Hepatocyte (in vitro differentiated cells): ENCODE measurements at regions not wholly inside any gene's neighbourhood (a gene's known extent, or its start where the extent isn't known, plus 50 kb on each side); places are given as distances from the start of the nearest gene placed in this dataset.

Experiments used
- DNase-seq: peaks from one replicate; pipeline ENCODE4 v3.0.0-alpha.2; 2016; ENCODE audit warnings: low spot score
- H2AFZ ChIP-seq: fragments of 200-600 bp; sonication (generic); 2 replicates; pipeline ENCODE4 v1.6.0; 2016; ENCODE audit warnings: antibody characterized with exemption, mild to moderate bottlenecking
- H3K27ac ChIP-seq: fragments of 200-600 bp; sonication (generic); 2 replicates; pipeline ENCODE4 v1.5.1; 2016; ENCODE audit warnings: mild to moderate bottlenecking
- H3K27me3 ChIP-seq: fragments of 200-600 bp; sonication (generic); 2 replicates; pipeline ENCODE4 v1.6.1; 2016
- H3K36me3 ChIP-seq: fragments of 200-600 bp; sonication (generic); replicated peaks from 2 replicates; pipeline ENCODE4 v1.5.1; 2016; ENCODE audit warnings: low read depth; ENCODE audit not compliant: insufficient read depth
- H3K4me1 ChIP-seq: fragments of 200-600 bp; sonication (generic); 2 replicates; pipeline ENCODE4 v1.5.1; 2016; ENCODE audit warnings: mild to moderate bottlenecking, moderate library complexity; ENCODE audit not compliant: insufficient read depth
- H3K4me2 ChIP-seq: fragments of 200-600 bp; sonication (generic); 2 replicates; pipeline ENCODE4 v1.6.0; 2016
- H3K4me3 ChIP-seq: fragments of 200-600 bp; sonication (generic); 2 replicates; pipeline ENCODE4 v1.5.1; 2016; ENCODE audit warnings: mild to moderate bottlenecking
- H3K79me2 ChIP-seq: fragments of 200-600 bp; sonication (generic); 2 replicates; pipeline ENCODE4 v1.6.0; 2017; ENCODE audit warnings: mild to moderate bottlenecking
- H3K9me2 ChIP-seq: fragments of 200-600 bp; sonication (generic); replicated peaks from 2 replicates; pipeline ENCODE4 v1.6.0; 2017; ENCODE audit warnings: mild to moderate bottlenecking; ENCODE audit not compliant: insufficient read depth
- H3K9me3 ChIP-seq: fragments of 200-600 bp; sonication (generic); 2 replicates; pipeline ENCODE4 v1.5.1; 2016; ENCODE audit warnings: low read depth, mild to moderate bottlenecking
- H4K20me1 ChIP-seq: fragments of 200-600 bp; sonication (generic); 2 replicates; pipeline ENCODE4 v1.6.0; 2016; ENCODE audit warnings: mild to moderate bottlenecking; ENCODE audit not compliant: insufficient read depth, poor library complexity, severe bottlenecking
- EZH2 ChIP-seq: fragments of 200-600 bp; sonication (generic); IDR thresholded peaks from 2 replicates; pipeline ENCODE4 v1.6.1; 2016; ENCODE audit warnings: antibody characterized with exemption, mild to moderate bottlenecking, borderline replicate concordance
- EZH2phosphoT487 ChIP-seq: fragments of 200-600 bp; sonication (generic); IDR thresholded peaks from one replicate; pipeline ENCODE4 v1.6.1; 2018; ENCODE audit warnings: antibody characterized with exemption, mild to moderate bottlenecking, low read depth, moderate library complexity; ENCODE audit not compliant: unreplicated experiment, severe bottlenecking
- WGBS: methylation state at CpG from one replicate; pipeline ENCODE4 v1.1.6; 2016; ENCODE audit warnings: low lambda C conversion rate; ENCODE audit errors: missing lambda C conversion rate; 5-methylcytosine and 5-hydroxymethylcytosine counted together
- TF ChIP-seq, protein P1 (sequence below): fragments of 200-600 bp; sonication (generic); IDR thresholded peaks from 2 replicates; pipeline ENCODE4 v1.5.1; 2016; ENCODE audit warnings: antibody characterized with exemption, mild to moderate bottlenecking; ENCODE audit not compliant: poor library complexity

DNA sequence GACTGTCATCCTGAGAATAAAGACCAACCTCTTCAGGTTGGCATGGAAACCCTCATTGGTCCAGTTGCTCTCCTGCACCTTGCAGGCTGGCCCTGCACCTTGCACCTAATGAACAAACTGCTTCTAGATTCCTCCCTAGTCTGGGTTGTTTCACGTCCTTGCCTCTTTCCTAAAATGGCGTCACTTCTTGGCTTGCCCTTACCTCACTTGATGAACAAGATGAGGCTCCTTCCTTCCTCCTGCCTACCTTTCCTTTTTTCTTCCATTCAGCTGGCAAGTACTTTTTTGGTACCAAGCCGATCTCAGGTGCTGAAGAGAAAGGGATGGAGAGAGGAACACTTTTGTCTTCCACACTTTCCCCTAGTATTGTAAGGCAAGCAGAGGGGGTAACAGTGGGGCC, 74.5 kb downstream of the MYCN start:
- 93% methylated on average over 3 of the region's 3 CpGs for WGBS
- TF ChIP-seq EZH2 (no peak), EZH2phosphoT487 (no peak)
- TF ChIP-seq, protein P1, sequence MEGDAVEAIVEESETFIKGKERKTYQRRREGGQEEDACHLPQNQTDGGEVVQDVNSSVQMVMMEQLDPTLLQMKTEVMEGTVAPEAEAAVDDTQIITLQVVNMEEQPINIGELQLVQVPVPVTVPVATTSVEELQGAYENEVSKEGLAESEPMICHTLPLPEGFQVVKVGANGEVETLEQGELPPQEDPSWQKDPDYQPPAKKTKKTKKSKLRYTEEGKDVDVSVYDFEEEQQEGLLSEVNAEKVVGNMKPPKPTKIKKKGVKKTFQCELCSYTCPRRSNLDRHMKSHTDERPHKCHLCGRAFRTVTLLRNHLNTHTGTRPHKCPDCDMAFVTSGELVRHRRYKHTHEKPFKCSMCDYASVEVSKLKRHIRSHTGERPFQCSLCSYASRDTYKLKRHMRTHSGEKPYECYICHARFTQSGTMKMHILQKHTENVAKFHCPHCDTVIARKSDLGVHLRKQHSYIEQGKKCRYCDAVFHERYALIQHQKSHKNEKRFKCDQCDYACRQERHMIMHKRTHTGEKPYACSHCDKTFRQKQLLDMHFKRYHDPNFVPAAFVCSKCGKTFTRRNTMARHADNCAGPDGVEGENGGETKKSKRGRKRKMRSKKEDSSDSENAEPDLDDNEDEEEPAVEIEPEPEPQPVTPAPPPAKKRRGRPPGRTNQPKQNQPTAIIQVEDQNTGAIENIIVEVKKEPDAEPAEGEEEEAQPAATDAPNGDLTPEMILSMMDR, result no peak
- Histone ChIP-seq H3K4me2 (no peak overlapping the region), H3K79me2 (no peaks in the 10 kb centered on the region), H4K20me1 (no peaks in the 10 kb centered on the region), H3K9me2 (no peaks in the 10 kb centered on the region), H3K4me3 (no peak overlapping the region), H2AFZ (no peak overlapping the region), H3K9me3 (no peaks in the 10 kb centered on the region), H3K27me3 (no peaks in the 10 kb centered on the region), H3K36me3 (no peaks in the 10 kb centered on the region), H3K4me1 (peaks cover 12% of the 10 kb centered on the region), H3K27ac (no peak overlapping the region)
- DNase-seq, result no peak

DNA sequence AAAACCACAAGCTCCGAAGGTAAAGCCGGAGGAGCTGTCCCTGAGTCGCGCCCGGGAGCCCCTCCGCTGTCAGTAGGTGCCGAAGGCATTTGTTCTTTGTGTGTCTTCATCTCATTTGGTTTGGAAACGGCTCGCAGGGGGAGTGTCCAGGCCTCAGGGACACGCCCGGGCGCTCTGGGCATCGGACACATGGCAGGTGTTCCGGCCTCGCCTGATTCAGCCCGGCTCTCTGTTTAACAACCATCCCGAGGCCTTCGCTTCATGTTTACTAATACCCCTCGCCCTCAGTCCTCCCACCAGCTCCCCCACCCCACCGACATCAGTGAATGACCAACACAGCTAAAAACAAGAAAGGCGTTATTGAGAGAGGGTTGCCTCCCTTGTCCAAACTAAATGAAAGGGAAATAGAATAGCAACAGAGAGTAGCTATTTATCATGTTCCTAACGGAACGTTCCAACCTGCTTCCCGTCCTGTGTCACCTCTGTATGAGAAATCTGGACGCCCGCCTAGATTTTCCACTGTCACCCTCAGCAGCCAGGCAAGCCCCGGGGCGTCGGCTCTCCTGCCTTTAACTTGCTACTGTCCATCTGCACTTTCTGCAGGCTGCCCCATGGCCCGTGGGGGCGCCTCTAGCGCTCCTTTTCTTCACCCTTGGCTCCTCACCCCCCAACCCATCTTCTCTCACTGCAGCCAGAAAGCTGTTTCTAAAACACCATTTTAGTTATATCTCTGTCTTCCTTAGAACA, 73.9 kb downstream of the MYCN start:
- Histone ChIP-seq H3K9me3 (no peaks in the 10 kb centered on the region), H4K20me1 (no peaks in the 10 kb centered on the region), H3K4me1 (peaks cover 12% of the 10 kb centered on the region), H3K9me2 (no peaks in the 10 kb centered on the region), H3K79me2 (no peaks in the 10 kb centered on the region), H3K4me2 (no peak overlapping the region), H3K4me3 (no peak overlapping the region), H3K36me3 (no peaks in the 10 kb centered on the region), H2AFZ (no peak overlapping the region), H3K27ac (no peak overlapping the region), H3K27me3 (no peaks in the 10 kb centered on the region)
- TF ChIP-seq EZH2 (no peak), EZH2phosphoT487 (no peak)
- TF ChIP-seq, protein P1, result no peak
- WGBS, result 82% methylated on average over 32 of the region's 32 CpGs
- no peak for DNase-seq

DNA sequence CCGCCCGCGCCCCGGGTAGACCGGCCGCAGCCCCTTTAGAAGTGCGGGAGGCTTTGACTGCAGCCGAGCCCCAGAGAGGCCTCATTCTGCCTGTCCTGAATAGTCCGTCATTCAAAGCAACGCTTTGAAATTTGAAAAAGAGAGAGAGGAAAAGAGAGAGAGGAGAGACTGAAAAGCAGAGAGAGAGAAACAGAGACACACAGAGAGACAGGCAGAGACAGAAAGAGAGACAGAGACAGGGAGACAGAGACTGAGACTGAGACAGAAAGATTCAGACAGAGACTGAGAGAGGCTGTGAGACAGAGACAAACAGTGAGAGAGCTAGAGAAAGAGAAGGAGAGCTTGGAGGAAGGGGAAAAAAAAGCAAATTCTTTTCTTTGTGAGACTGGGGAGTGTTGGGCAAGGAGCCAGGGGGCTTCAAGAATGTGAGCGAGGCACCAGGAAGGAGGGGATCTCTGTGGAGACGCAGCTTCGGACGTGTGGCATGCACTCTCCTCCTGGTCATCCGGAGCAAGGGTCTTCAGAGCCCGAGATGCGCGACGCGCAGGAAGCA, 73.1 kb downstream of the MYCN start:
- Histone ChIP-seq H3K4me3 (no peak overlapping the region), H3K4me1 (peaks cover 12% of the 10 kb centered on the region), H3K36me3 (no peaks in the 10 kb centered on the region), H3K9me3 (no peaks in the 10 kb centered on the region), H2AFZ (peak overlapping the region; percentile 80), H3K4me2 (peak overlapping the region; percentile 67), H3K9me2 (no peaks in the 10 kb centered on the region), H4K20me1 (no peaks in the 10 kb centered on the region), H3K27me3 (no peaks in the 10 kb centered on the region), H3K79me2 (no peaks in the 10 kb centered on the region), H3K27ac (no peak overlapping the region)
- 44% methylated on average over 19 of the region's 20 CpGs for WGBS
- no peak for DNase-seq
- TF ChIP-seq EZH2 (no peak), EZH2phosphoT487 (no peak)
- TF ChIP-seq, protein P1, result no peak
